Erythroblast (primary cell): ENCODE measurements at regions not wholly inside any gene's neighbourhood (a gene's known extent, or its start where the extent isn't known, plus 50 kb on each side); places are given as distances from the start of the nearest gene placed in this dataset.

Experiments used
- GATA1 ChIP-seq: IDR thresholded peaks from 2 replicates; pipeline ENCODE4 v1.6.1; 2011; ENCODE audit warnings: low read depth, mild to moderate bottlenecking, control low read depth, low read length, moderate library complexity
- POLR2A ChIP-seq: IDR thresholded peaks from 2 replicates; pipeline ENCODE4 v1.6.1; 2011; ENCODE audit warnings: mild to moderate bottlenecking, low read length

- TF ChIP-seq POLR2A (no peak), GATA1 (no peak)
These were observed 68.5 kb upstream of the ZNF438 start for GRCh38 chr10:31100115-31100601.
